ENCODE measurements at regions not wholly inside any gene's neighbourhood (a gene's known extent, or its start where the extent isn't known, plus 50 kb on each side); places are given as distances from the start of the nearest gene placed in this dataset.

- TF ChIP-seq CTCF (conservative IDR thresholded peaks at IDR 0.05; ENCODE audit: low read length) (no peak), EZH2phosphoT487 (IDR thresholded peaks at IDR 0.05; ENCODE audit: borderline replicate concordance, low read depth, low read length) (no peak)
Measured at GRCh38 chr11:131290185-131290584, 80.2 kb upstream of the NTM start.
